Epidermal melanocyte (primary cell): ENCODE measurements at regions not wholly inside any gene's neighbourhood (a gene's known extent, or its start where the extent isn't known, plus 50 kb on each side); places are given as distances from the start of the nearest gene placed in this dataset.

Experiments used
- DNase-seq: peaks from one replicate; pipeline ENCODE4 v3.0.0; 2011; ENCODE audit warnings: low spot score; ENCODE audit not compliant: insufficient read length

GRCh38 chr7:84497873-84498272 is 303.3 kb upstream of the SEMA3A start:
- no peak for DNase-seq

GRCh38 chr7:84495128-84495527 is 300.5 kb upstream of the SEMA3A start:
- DNase-seq, result no peak

GRCh38 chr7:84492098-84493034 is 297.8 kb upstream of the SEMA3A start:
- peak; percentile 38 for DNase-seq

- no peak for DNase-seq
Observed at GRCh38 chr7:84490661-84491060, 296.1 kb upstream of the SEMA3A start.

GRCh38 chr7:84484502-84485079 is 290.0 kb upstream of the SEMA3A start:
- no peak for DNase-seq

- DNase-seq, result no peak
Observed at GRCh38 chr7:84482476-84482875, 287.9 kb upstream of the SEMA3A start.

- no peak for DNase-seq
Observed at GRCh38 chr7:84479059-84479458, 284.5 kb upstream of the SEMA3A start.

- DNase-seq, result no peak
Observed at GRCh38 chr7:84477786-84478478, 283.3 kb upstream of the SEMA3A start.

- DNase-seq, result no peak
Observed at GRCh38 chr7:84474436-84474835, 279.8 kb upstream of the SEMA3A start.

- no peak for DNase-seq
Observed at GRCh38 chr7:84471576-84471975, 277.0 kb upstream of the SEMA3A start.

- no peak for DNase-seq
Observed at GRCh38 chr7:84469034-84469433, 274.4 kb upstream of the SEMA3A start.

GRCh38 chr7:84462259-84462658 is 267.7 kb upstream of the SEMA3A start:
- DNase-seq, result no peak

- no peak for DNase-seq
Observed at GRCh38 chr7:84461093-84461492, 266.5 kb upstream of the SEMA3A start.

GRCh38 chr7:84455788-84456187 is 261.2 kb upstream of the SEMA3A start:
- no peak for DNase-seq

- no peak for DNase-seq
Observed at GRCh38 chr7:84454174-84454959, 259.8 kb upstream of the SEMA3A start.

GRCh38 chr7:84452618-84453017 is 258.0 kb upstream of the SEMA3A start:
- no peak for DNase-seq

- DNase-seq, result no peak
Observed at GRCh38 chr7:84450772-84451171, 256.2 kb upstream of the SEMA3A start.

GRCh38 chr7:84447636-84448293 is 253.2 kb upstream of the SEMA3A start:
- no peak for DNase-seq

GRCh38 chr7:84446991-84447480 is 252.4 kb upstream of the SEMA3A start:
- no peak for DNase-seq

- DNase-seq, result no peak
Observed at GRCh38 chr7:84425702-84426259, 231.2 kb upstream of the SEMA3A start.
